ENCODE measurements at regions not wholly inside any gene's neighbourhood (a gene's known extent, or its start where the extent isn't known, plus 50 kb on each side); places are given as distances from the start of the nearest gene placed in this dataset.

GRCh38 chrX:45360571-45360970 is 159.9 kb upstream of the DIPK2B start:
- no peak overlapping the region for H3K4me3 ChIP-seq (ENCODE audit: low read depth, low read length)
- no peak for TF ChIP-seq CTCF (IDR thresholded peaks at IDR 0.05; ENCODE audit: insufficient read depth, low read depth, low read length)
- no peak for DNase-seq (ENCODE audit: low read depth)
- POLR2A ChIA-PET = no interaction called here
- H3K36me3 ChIP-seq (ENCODE audit: control insufficient read depth, insufficient read depth, low read length) = no peaks in the 10 kb centered on the region
- CTCF ChIA-PET = no interaction called here
- no peaks in the 10 kb centered on the region for H3K27me3 ChIP-seq (ENCODE audit: control insufficient read depth, insufficient read depth, low read length)

GRCh38 chrX:45358392-45358791 is 157.7 kb upstream of the DIPK2B start:
- CTCF ChIA-PET = no interaction called here
- POLR2A ChIA-PET = no interaction called here

GRCh38 chrX:45353456-45353855 is 152.8 kb upstream of the DIPK2B start:
- no peaks in the 10 kb centered on the region for H3K27me3 ChIP-seq (ENCODE audit: control insufficient read depth, insufficient read depth, low read length)
- H3K4me3 ChIP-seq (ENCODE audit: low read depth, low read length) = no peak overlapping the region
- no peak for TF ChIP-seq CTCF (IDR thresholded peaks at IDR 0.05; ENCODE audit: insufficient read depth, low read depth, low read length)
- no peak for DNase-seq (ENCODE audit: low read depth)
- CTCF ChIA-PET = no interaction called here
- H3K36me3 ChIP-seq (ENCODE audit: control insufficient read depth, insufficient read depth, low read length) = no peaks in the 10 kb centered on the region
- POLR2A ChIA-PET = no interaction called here

More at GRCh38 chrX:45358392-45358791, 157.7 kb upstream of the DIPK2B start:
- H3K36me3 ChIP-seq (ENCODE audit: control insufficient read depth, insufficient read depth, low read length) = no peaks in the 10 kb centered on the region
- DNase-seq (ENCODE audit: low read depth) = no peak
- H3K27me3 ChIP-seq (ENCODE audit: control insufficient read depth, insufficient read depth, low read length) = no peaks in the 10 kb centered on the region
- TF ChIP-seq CTCF (IDR thresholded peaks at IDR 0.05; ENCODE audit: insufficient read depth, low read depth, low read length) = no peak
- no peak overlapping the region for H3K4me3 ChIP-seq (ENCODE audit: low read depth, low read length)

GRCh38 chrX:45352611-45353010 is 151.9 kb upstream of the DIPK2B start:
- POLR2A ChIA-PET = no interaction called here
- Histone ChIP-seq H3K36me3 (ENCODE audit: control insufficient read depth, insufficient read depth, low read length) (no peaks in the 10 kb centered on the region), H3K27me3 (ENCODE audit: control insufficient read depth, insufficient read depth, low read length) (no peaks in the 10 kb centered on the region), H3K4me3 (ENCODE audit: low read depth, low read length) (no peak overlapping the region)
- TF ChIP-seq CTCF (IDR thresholded peaks at IDR 0.05; ENCODE audit: insufficient read depth, low read depth, low read length) = no peak
- no peak for DNase-seq (ENCODE audit: low read depth)
- CTCF ChIA-PET = interaction anchor here (0.7 kb wide), 1 partner anchor 56 kb away, joined by 3 read pairs; no protein-coding TSS in a partner anchor

GRCh38 chrX:45351478-45351877 is 150.8 kb upstream of the DIPK2B start:
- CTCF ChIA-PET = no interaction called here
- Histone ChIP-seq H3K27me3 (ENCODE audit: control insufficient read depth, insufficient read depth, low read length) (no peaks in the 10 kb centered on the region), H3K4me3 (ENCODE audit: low read depth, low read length) (no peak overlapping the region), H3K36me3 (ENCODE audit: control insufficient read depth, insufficient read depth, low read length) (no peaks in the 10 kb centered on the region)
- no peak for TF ChIP-seq CTCF (IDR thresholded peaks at IDR 0.05; ENCODE audit: insufficient read depth, low read depth, low read length)
- POLR2A ChIA-PET = no interaction called here
- DNase-seq (ENCODE audit: low read depth) = no peak

Data from BJ (cell line).